HG03066 (cell line): ENCODE measurements at regions not wholly inside any gene's neighbourhood (a gene's known extent, or its start where the extent isn't known, plus 50 kb on each side); places are given as distances from the start of the nearest gene placed in this dataset.
"Not testable (repeated sequence)": the region's sequence is repeated elsewhere in the genome, so short reads cannot be mapped to it uniquely, and the experiment has no call there.

Experiments
- ATAC-seq: cut with Tn5 transposase; IDR thresholded peaks from one replicate; pipeline ENCODE4 v1.9.1; 2021; ENCODE audit warnings: low read depth; ENCODE audit not compliant: unreplicated experiment

DNA sequence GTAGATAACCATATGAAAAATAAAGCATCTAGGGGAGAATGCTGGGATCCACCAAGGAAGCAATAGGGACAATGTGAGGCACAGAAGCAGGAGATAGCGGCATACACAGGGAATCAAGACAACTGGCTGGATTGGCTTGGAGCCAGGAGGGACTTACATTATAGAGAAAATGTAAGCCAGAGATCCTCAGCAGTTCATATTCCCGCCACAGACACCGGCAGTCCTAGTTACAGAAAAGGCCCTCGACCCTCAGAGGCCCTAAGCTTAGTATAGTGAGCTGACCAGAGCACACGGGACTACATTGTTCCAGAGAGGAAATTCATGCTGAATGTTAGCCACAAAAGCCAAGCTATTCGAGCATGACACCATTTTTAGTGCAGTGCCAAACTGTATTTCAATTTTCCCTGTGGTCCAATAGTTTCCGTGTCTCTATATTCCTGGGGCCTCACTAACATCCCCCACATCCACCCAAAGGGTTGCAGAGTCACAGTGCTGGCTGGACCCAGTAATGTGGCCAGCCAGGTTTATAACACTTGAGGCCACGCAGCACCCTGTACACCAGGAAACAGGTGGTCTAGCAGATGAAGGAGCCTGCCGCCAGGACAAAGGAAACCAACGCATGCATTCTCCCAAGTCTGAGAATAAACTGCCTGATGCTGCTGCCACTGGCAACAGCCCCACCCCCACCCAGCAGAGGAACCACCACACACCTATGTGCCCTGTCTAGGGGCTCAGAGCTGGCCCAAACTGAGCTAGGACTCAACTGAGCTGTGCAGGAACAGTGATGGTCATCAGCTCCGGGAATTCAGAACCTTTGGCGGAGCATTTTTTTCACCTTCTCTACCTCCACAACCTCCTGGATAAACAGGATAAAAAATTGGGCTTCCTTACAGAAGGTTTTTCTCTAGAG, 693.2 kb upstream of the CHD1 start:
- ATAC-seq, result no peak

- ATAC-seq, result no peak
Observed at GRCh38 chr5:99617335-99617734, 688.5 kb upstream of the CHD1 start.

DNA sequence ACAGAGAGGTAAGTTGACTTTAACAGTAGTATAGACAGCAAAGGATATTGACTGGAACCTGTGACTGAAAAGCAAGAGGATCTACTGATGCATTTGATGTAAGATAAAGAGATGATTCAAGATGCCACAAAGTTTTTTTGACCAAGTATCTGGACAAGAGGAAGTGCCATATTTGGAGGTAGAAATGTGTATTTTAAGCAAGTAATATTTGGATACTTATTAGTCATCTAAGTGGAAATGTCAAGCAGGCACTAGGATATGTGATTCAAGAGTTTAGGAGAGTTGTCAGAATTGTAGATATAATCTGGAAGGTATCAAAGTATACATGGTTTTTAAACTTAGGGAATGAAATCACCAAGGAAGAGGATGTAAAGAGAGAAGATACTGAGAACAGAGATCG, 686.1 kb upstream of the CHD1 start:
- no peak for ATAC-seq

DNA sequence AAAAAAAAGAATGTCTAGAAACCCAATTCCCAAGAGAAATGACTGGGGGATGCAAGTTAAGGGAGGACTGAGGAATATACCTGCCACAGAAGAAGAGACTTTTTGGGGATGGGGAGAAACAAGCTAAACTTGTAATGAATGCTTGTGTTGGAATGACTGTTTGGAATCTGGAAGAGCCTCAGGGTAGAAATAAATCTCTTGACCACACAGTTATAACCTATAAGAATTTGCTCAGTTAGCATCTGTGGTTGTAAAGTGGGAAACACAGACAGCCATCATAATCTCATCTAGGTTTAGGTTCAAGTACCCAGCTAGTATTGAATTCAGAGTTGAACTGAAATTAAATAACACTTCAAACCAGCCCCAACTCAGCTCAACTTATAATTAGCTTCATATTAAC, 678.3 kb upstream of the CHD1 start:
- ATAC-seq, result no peak

GRCh38 chr5:99605904-99606303, 677.1 kb upstream of the CHD1 start:
- no peak for ATAC-seq

- ATAC-seq, result no peak
Observed at GRCh38 chr5:99600952-99601351, 672.1 kb upstream of the CHD1 start.

- ATAC-seq, result no peak
Observed at GRCh38 chr5:99590806-99591205, 662.0 kb upstream of the CHD1 start.

- no peak for ATAC-seq
Observed at GRCh38 chr5:99589424-99589823, 660.6 kb upstream of the CHD1 start.

GRCh38 chr5:99587983-99588382, 659.2 kb upstream of the CHD1 start:
- no peak for ATAC-seq

DNA sequence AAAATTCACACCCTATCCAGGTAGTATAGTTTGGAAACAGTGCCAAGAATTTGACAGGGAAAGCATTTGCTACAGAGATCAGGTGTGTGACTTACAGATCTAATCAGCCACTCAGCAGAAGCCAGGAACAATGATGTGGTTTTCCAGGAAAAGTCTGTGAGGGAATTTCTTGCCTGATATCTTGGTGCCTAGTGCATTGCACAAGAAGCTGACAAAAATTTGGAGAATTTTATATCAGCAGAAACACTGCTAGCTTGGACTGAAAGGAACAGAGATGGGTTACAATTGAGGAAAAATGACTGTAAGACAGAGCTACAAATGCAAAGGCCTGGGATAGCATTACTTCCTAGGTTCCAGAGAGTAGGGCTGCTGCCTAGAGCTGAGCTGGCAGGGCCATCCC, 658.1 kb upstream of the CHD1 start:
- no peak for ATAC-seq

DNA sequence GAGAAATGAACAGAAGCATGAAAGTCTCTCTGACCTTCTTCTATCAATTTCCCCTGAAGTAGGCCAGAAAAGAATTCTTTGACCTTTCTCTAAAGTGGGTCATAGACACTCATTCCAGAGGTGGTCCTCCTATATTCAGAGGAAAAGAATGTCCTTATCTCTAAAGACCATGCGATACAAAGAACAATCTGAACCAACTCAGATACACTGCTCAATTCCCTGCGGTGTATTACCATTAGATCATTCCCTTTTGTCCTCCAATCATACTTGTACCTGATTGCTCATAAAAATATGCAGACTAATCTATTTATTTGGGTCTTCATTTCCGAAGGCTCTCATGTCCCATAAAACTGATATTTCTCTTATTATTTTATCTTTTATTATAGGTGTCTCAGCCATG, 652.4 kb upstream of the CHD1 start:
- ATAC-seq, result not testable (repeated sequence)

GRCh38 chr5:99562937-99563627, 634.3 kb upstream of the CHD1 start:
- ATAC-seq, result not testable (repeated sequence)

DNA sequence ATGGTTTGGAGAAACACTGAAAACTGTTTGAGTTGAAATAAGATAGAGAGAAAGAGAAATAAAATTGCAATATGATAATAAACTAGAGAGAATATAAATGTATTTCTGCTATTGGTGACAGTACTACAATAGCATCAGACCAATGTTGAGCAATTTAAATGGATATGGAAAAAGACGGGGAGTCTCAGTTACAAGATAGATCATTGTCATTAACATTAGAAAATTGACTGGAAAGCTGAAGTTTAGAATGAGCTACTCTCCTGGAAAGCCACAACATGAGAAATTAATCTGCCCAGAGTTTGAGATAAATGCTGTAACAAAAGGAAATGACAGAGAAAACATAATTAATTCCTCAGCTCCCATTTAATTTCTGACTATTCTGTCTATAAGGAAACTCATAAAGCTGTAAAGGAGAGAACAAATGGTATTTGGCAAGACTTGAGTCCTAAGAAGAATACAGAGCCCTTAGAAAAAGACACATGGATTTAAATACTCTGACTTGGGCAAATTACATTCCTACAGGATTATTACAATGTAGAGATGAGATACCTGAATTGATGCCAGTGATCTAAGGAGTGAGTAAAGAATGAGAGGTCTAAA, 624.5 kb upstream of the CHD1 start:
- no peak for ATAC-seq

GRCh38 chr5:99544356-99544755, 615.5 kb upstream of the CHD1 start:
- ATAC-seq, result no peak

GRCh38 chr5:99543841-99544240, 615.0 kb upstream of the CHD1 start:
- ATAC-seq, result no peak

GRCh38 chr5:99534241-99534640, 605.4 kb upstream of the CHD1 start:
- not testable (repeated sequence) for ATAC-seq

GRCh38 chr5:99521666-99522065, 592.9 kb upstream of the CHD1 start:
- ATAC-seq, result not testable (repeated sequence)

DNA sequence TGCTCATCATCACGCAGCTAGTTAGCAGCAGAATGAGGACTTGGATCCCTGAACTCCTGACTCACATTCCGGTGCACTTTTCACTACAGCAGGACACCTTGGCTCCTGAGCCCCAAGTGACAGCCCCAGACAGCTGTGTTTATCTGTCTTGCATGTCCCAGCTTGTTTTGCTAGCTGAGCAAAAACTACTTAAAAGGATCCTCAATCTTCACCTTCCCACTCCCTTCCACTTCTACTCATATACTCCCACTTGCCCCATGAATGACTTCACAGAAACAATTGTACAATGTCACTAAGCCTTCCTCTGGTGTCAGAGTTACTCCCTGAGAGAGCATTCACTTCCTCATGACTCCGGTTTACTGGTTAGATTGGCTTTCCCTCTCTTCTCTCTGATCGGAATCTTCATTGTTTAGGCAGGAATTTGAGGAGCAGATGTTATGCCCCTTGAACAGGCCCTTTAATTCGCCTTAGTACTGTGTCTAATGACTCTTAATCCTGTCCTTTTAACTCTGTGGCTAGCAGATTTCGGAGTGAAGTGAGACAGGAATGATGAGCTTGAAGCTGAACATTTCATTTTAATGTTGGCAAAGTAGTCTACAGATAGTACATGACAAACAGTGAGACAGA, 587.2 kb upstream of the CHD1 start:
- ATAC-seq, result not testable (repeated sequence)

DNA sequence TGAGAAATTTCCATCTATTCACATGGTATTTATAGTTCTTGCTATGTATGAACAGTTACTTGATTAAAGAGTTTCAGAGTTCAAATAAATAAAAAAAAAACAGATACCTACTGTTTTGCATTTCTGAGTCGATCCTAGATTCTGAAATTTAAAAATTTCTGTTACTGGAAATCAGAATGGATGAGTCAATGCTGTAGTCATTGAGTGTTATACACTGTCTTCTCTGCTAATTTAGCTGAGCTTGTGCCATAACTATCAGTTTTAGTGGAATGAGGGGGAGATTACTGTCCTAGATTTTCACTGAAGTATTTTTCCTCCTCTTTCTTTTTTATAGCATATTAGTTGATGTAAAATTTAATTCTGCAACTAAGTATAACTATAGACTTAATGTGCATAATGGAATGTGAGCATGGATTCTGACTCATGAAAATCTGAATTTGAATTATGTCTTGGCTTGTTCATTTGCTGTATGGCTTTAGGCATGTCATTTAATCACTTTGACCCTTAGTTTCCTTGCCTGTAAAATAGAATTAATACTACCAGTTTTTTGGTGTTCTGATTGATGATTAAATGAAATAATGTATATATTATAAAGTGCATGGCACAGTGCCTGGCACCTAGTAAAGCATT, 581.5 kb upstream of the CHD1 start:
- ATAC-seq, result not testable (repeated sequence)

DNA sequence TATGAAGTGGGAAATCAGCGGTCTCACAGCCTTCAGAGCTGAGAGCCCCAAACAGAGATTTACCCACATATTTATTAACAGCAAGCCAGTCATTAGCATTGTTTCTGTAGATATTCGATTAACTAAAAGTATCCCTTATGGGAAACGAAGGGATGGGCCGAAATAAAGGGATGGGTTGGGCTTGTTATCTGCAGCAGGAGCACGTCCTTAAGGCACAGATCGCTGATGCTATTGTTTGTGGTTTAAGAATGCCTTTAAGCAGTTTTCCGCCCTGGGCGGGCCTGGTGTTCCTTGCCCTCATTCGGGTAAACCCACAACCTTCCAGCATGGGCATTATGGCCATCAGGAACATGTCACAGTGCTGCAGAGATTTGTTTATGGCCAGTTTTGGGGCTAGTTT, 580.3 kb upstream of the CHD1 start:
- ATAC-seq, result not testable (repeated sequence)

DNA sequence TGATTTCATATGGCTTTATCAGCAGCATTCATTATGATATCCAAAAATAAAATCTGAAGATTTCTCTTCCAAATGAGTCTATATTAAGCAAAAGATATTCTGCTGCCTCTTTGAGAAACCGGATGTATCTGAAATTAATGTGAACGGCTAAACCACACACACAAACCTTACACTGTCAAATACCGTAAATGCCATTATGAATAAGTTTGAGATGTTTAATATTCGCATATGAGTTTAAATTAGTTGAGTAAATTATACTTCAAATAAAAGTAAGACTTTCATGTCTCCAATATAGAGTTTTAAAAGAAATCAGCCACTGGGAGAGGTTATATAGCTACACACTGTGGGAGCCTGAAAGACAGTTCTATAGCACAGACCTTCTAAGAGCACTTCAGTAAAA, 566.6 kb upstream of the CHD1 start:
- not testable (repeated sequence) for ATAC-seq
